Loucy (cell line): ENCODE measurements at regions not wholly inside any gene's neighbourhood (a gene's known extent, or its start where the extent isn't known, plus 50 kb on each side); places are given as distances from the start of the nearest gene placed in this dataset.

ENCODE experiments used
- H2AFZ ChIP-seq: fragments of 200-600 bp; sonication (generic); 2 replicates; pipeline ENCODE4 v1.6.0; 2016; ENCODE audit warnings: antibody characterized with exemption, mild to moderate bottlenecking, low read length, moderate library complexity
- H3F3A ChIP-seq: fragments of 200-600 bp; 2 replicates; pipeline ENCODE4 v1.6.0; 2016; ENCODE audit warnings: antibody characterized with exemption, low read depth, mild to moderate bottlenecking
- H3K27me3 ChIP-seq: fragments of 200-600 bp; sonication (generic); 2 replicates; pipeline ENCODE4 v1.6.1; 2014; ENCODE audit warnings: low read length, mild to moderate bottlenecking; ENCODE audit not compliant: insufficient read depth, poor library complexity, severe bottlenecking
- H3K36me3 ChIP-seq: fragments of 200-600 bp; sonication (generic); 2 replicates; pipeline ENCODE4 v1.6.1; 2016; ENCODE audit warnings: low read length; ENCODE audit not compliant: insufficient read depth
- H3K4me1 ChIP-seq: fragments of 200-600 bp; sonication (generic); 2 replicates; pipeline ENCODE4 v1.5.1; 2014; ENCODE audit warnings: low read length, mild to moderate bottlenecking; ENCODE audit not compliant: insufficient read depth, poor library complexity, severe bottlenecking
- H3K4me2 ChIP-seq: fragments of 200-600 bp; sonication (generic); 2 replicates; pipeline ENCODE4 v1.6.0; 2014; ENCODE audit warnings: antibody characterized with exemption, low read length, low read depth, mild to moderate bottlenecking; ENCODE audit not compliant: poor library complexity, severe bottlenecking
- H3K4me3 ChIP-seq: fragments of 200-600 bp; sonication (generic); 2 replicates; pipeline ENCODE4 v1.5.1; 2014; ENCODE audit warnings: low read length, mild to moderate bottlenecking, mixed read lengths; ENCODE audit not compliant: poor library complexity, severe bottlenecking
- H3K79me2 ChIP-seq: fragments of 200-600 bp; sonication (generic); 2 replicates; pipeline ENCODE4 v1.6.1; 2014; ENCODE audit warnings: low read length; ENCODE audit not compliant: insufficient read depth
- H3K9ac ChIP-seq: fragments of 200-600 bp; sonication (generic); 2 replicates; pipeline ENCODE4 v1.6.0; 2014; ENCODE audit warnings: mild to moderate bottlenecking, low read depth, low read length, moderate library complexity; ENCODE audit not compliant: poor library complexity, severe bottlenecking
- H3K9me2 ChIP-seq: fragments of 200-600 bp; sonication (generic); replicated peaks from 2 replicates; pipeline ENCODE4 v1.6.1; 2016; ENCODE audit warnings: low read depth, low read length, mixed read lengths
- H3K9me3 ChIP-seq: fragments of 200-600 bp; sonication (generic); 2 replicates; pipeline ENCODE4 v1.6.1; 2014; ENCODE audit warnings: mild to moderate bottlenecking, antibody characterized with exemption, low read length, low read depth; ENCODE audit not compliant: insufficient read depth
- H4K20me1 ChIP-seq: fragments of 200-600 bp; sonication (generic); 2 replicates; pipeline ENCODE4 v1.6.0; 2014; ENCODE audit warnings: antibody characterized with exemption, low read length, mild to moderate bottlenecking; ENCODE audit not compliant: insufficient read depth, poor library complexity, severe bottlenecking
- CTCF ChIP-seq: fragments of 200-600 bp; sonication (generic); conservative IDR thresholded peaks from 2 replicates; pipeline ENCODE4 v1.5.1; 2014; ENCODE audit warnings: mild to moderate bottlenecking, antibody characterized with exemption, low read length
- EZH2phosphoT487 ChIP-seq: fragments of 200-600 bp; IDR thresholded peaks from 2 replicates; pipeline ENCODE4 v1.6.1; 2018; ENCODE audit warnings: antibody characterized with exemption, mild to moderate bottlenecking, moderate library complexity, borderline replicate concordance

- Histone ChIP-seq H3K27me3 (no peaks in the 10 kb centered on the region), H2AFZ (no peak overlapping the region), H3K9me3 (no peaks in the 10 kb centered on the region), H3K9ac (no peak overlapping the region), H3K4me1 (no peaks in the 10 kb centered on the region), H3K9me2 (no peaks in the 10 kb centered on the region), H3F3A (no peaks in the 10 kb centered on the region), H3K4me3 (no peak overlapping the region), H3K4me2 (no peak overlapping the region), H3K36me3 (no peaks in the 10 kb centered on the region), H3K79me2 (no peaks in the 10 kb centered on the region), H4K20me1 (no peaks in the 10 kb centered on the region)
- TF ChIP-seq CTCF (no peak), EZH2phosphoT487 (no peak)
These were observed 305.5 kb downstream of the DMRT2 start for GRCh38 chr9:1355656-1356055.

GRCh38 chr9:1362845-1363244 is 312.7 kb downstream of the DMRT2 start:
- H3K27me3 ChIP-seq: no peaks in the 10 kb centered on the region
- H3K4me3 ChIP-seq: no peak overlapping the region
- no peaks in the 10 kb centered on the region for H3K36me3 ChIP-seq
- TF ChIP-seq CTCF (no peak), EZH2phosphoT487 (no peak)
- H3K4me1 ChIP-seq: peaks cover 15% of the 10 kb centered on the region
- H3K9me2 ChIP-seq: no peaks in the 10 kb centered on the region
- H3K9me3 ChIP-seq: no peaks in the 10 kb centered on the region
- no peaks in the 10 kb centered on the region for H3K79me2 ChIP-seq
- H3K9ac ChIP-seq: no peak overlapping the region
- no peak overlapping the region for H2AFZ ChIP-seq
- H4K20me1 ChIP-seq: no peaks in the 10 kb centered on the region
- no peak overlapping the region for H3K4me2 ChIP-seq
- no peaks in the 10 kb centered on the region for H3F3A ChIP-seq

- Histone ChIP-seq H3K36me3 (no peaks in the 10 kb centered on the region), H2AFZ (no peak overlapping the region), H3K4me3 (no peak overlapping the region), H3K4me1 (peaks cover 15% of the 10 kb centered on the region), H3F3A (no peaks in the 10 kb centered on the region), H3K9me2 (no peaks in the 10 kb centered on the region), H3K79me2 (no peaks in the 10 kb centered on the region), H3K4me2 (peak overlapping the region; percentile 49), H3K27me3 (no peaks in the 10 kb centered on the region), H3K9me3 (no peaks in the 10 kb centered on the region), H3K9ac (no peak overlapping the region), H4K20me1 (no peaks in the 10 kb centered on the region)
- TF ChIP-seq CTCF (no peak), EZH2phosphoT487 (no peak)
These were observed 316.1 kb downstream of the DMRT2 start for GRCh38 chr9:1366276-1366675.
